HG02642 (cell line): ENCODE measurements at regions not wholly inside any gene's neighbourhood (a gene's known extent, or its start where the extent isn't known, plus 50 kb on each side); places are given as distances from the start of the nearest gene placed in this dataset.
"Not testable (repeated sequence)": the region's sequence is repeated elsewhere in the genome, so short reads cannot be mapped to it uniquely, and the experiment has no call there.

Experiments used
- ATAC-seq: cut with Tn5 transposase; IDR thresholded peaks from one replicate; pipeline ENCODE4 v1.9.1; 2021; ENCODE audit warnings: mild to moderate bottlenecking; ENCODE audit not compliant: unreplicated experiment, poor library complexity

DNA sequence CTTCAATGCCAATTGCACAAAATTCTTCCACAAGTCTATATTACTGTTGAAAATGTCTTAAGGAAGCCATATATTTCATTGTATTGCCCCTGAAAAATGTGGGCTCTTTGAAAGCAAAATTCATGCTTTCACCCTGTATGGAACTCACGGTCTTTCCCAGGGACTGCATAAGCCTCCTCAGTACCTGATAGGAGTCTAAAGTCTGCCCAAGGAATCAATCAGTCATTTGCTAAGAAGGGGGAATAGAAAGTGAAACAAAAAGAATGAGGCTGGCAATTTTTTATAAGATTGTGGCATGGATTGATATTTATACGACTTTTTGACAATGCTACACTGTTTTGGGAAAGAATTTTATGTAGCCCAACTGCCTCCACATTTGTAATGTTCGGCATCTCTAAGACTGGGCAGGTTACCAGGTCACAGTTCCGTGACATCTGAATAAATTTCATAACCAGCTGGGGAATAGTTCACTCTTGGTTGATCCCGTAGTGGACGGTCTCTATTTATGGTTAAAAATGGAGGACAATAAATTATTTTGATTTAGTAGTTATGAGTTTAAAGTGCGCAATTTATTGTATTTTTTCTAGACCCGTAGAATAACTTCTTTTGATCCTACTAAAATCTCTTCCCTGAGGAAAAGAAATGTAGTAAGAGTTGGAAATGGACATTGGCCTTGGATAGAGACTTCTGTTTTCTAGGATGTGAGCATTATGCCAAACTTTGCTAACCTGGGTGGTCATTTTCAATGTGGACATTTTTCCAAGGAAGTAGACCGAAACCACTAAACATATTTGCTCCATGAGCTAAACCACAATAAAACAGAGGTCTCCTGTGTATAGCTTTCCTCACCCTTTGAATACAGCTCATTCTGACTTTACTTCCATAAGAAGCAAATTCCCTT lies 1585.4 kb downstream of the EFNB2 start:
- no peak for ATAC-seq

DNA sequence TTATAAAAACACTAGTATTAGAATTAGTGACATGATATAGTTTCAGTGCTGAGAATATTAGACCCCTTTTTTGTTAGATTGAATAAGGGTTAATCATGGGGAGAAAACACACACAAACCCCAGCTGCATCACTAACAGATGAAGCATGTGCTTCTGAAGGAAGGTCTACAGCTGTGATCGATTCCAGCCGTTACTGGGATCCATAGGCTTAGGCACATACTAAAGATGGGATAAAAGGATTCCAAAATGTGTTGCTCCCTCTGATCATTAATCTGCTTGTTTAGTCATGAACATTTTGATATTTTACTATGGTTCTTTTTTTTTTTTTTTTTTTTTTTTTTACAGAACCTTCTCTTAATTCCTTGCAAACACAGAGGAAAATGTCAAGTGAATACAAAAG lies 1591.3 kb downstream of the EFNB2 start:
- ATAC-seq, result no peak

DNA sequence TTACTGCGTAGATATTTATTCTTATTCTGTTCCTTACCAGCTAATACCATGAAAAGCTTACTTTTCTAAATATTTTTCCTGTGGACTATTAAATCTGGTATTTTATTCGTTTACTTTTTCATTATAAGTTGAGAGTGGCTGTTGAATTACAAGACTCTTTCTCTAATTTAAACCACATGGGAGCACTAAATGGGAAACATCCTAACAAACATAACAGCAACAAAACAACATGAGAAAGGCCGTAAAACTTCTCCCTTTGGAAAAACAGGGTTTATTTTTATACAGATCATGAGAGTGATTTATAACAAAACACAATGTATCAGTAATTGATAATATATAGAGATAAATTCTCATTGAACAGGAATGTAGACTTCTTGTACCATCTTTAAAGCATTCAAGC lies 1592.1 kb downstream of the EFNB2 start:
- ATAC-seq, result no peak

DNA sequence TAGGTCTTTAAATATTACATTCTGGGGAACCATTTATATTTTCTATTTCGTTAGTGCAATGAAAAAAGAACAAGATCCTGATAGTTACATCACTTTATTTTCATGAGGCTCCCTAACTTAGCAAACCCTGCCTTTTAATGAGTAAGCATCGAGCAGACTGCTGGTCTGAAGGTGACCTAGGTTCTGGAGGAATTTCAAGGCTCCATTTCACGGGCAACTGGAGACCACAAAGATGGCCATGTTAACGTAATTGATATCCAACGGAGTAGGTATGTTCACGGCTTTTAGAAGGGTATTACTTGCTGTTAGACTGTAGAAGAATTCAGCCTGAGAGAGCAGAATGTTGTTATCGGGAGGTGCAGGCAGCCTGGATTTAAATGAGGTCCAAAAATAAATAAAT lies 1597.6 kb downstream of the EFNB2 start:
- ATAC-seq, result no peak

DNA sequence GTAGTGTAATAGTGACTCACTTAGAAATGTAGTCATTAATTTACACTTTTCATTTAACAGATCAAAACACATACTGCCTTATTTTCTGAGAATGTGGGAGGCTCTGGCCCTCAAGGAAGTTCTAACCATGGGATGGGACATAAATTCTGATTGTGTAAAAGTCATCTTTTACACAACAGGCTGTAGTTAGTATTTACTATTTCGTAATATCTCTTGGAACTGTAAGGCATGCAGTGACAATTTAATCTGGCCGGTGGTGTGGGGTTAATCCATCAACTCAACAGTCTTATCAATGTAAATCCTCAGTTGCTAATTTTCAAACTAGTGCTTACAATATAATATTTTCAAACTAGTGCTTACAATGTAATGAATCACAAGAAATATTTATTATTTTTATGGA lies 1599.2 kb downstream of the EFNB2 start:
- no peak for ATAC-seq

DNA sequence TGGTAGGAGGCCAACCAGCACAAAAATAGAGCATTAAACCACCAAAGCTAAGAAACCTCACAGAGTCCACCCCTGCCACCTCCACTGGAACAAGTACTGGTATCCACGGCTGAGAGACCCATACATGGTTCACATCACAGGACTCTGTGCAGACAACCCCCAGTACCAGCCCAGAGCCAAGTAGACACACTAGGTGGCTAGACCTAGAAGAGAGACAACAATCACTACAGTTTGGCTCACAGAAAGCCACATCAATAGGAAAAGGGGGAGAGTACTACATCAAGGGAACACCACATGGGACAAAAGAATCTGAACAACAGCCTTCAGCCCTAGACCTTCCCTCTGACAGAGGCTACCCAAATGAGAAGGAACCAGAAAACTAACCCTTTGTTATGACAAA lies 1614.9 kb downstream of the EFNB2 start:
- ATAC-seq, result not testable (repeated sequence)

DNA sequence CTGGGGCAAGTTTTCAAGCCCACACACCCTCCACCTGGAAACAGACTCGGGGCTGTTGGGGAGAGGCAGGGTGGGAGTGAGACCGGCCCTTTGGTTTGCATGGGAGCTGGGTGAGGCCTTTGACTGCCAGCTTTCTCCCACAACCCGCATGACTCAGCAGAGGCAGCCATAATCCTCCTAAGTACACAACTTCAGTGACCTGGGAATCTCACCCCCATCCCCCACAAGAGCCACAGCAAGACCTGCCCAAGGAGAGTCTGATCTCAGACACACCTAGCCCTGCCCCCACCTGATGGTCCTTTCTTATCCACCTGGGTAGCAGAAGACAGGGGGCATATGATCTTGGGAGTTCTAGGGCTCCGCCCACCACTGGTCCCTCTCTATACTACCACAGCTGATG lies 1615.4 kb downstream of the EFNB2 start:
- no peak for ATAC-seq

DNA sequence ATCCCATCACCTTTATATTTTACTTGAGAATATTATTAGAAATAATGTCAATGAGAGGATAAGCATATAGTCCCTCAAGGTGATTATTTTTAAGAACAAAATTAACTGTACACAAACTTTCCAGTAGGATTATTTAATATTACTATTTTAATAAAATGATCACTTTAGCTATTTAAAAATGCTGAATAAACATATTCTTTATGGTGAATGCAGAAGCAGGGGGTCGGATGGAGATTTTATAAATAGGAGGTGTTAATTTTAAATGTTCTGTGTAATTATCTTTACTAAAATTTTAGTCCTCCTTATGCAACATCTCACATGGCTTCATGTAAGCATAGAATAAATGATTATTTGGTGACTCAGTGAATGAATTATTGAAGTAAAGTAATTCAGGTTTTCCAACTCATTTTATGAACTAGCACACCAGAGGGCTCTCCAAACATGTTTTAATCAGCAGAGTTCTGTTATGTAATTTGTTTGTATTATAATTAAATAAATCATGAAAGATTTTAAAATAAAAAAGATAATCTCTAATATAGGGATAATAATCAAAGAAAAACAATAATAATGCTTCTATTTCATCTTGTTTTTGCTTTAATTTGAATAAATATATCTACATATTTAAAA lies 1635.2 kb downstream of the EFNB2 start:
- no peak for ATAC-seq

DNA sequence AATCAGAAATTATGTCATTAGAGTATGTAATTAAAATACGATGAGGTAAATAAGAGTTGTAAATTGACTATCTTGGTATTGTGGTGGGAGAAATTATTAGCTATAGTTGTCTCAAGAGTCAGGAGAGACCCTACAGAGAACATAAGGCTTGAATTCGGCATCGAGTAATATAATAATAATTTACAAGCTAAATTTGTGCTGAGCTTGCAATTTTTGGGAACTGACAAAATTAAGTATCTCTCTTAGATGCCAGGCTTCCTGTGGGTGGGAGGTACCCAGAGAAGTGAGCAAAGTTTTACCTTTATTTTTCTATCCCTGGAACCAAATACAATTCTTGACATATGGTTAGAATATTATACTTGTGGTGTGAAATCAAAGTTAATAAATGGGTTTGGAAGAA lies 1637.0 kb downstream of the EFNB2 start:
- ATAC-seq, result no peak

DNA sequence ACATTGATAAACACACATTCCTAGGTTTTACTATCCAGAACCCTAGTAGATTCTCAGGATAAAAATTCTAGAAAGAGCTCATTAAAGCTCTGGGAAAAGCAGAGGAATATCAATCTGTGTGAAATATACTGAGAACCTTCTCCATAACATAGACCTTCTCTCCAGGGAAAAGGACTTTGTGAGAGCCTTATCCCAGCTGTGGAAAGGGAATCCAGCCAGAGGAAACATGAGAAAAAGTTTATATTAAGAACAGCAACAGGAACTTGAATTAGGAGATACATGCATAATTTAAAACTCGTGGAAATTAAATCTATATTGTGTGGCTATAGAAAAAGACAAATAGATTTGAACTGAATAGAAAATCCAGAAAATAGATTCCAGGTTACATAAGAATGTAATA lies 1639.9 kb downstream of the EFNB2 start:
- ATAC-seq, result no peak

DNA sequence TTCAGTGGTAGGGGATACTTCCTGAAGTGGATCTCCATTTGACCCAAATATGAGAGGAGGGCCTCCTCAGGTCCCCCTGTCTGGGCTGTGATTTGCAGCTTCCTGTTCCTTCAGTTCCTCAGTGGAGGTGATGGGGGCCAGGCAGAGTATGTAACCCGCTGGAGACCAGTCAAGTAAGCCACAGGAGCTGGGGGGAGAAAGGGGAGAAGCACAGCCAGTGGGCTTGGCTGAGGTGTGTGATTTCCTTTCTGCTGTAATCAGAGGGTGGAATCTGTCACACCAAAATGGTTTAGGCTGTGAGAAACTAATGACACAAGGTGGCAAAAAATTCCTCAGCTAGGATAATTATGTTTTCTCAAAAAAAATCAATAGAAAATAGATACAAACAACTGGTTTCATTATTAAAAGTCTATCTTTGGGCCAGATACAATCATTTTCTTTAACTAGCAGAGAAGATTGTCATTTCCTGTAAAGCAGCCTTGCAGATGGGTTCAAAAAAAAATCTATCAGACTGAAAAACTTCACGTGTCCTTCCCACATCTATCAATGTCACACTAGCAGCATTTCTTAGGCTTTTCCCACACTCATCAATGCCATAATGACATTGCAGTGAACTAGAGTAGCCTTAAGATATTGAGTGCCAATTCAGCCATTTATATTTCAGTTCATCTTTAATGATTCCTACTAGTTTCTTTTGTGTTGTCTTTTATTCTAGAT lies 1660.3 kb downstream of the EFNB2 start:
- no peak for ATAC-seq

DNA sequence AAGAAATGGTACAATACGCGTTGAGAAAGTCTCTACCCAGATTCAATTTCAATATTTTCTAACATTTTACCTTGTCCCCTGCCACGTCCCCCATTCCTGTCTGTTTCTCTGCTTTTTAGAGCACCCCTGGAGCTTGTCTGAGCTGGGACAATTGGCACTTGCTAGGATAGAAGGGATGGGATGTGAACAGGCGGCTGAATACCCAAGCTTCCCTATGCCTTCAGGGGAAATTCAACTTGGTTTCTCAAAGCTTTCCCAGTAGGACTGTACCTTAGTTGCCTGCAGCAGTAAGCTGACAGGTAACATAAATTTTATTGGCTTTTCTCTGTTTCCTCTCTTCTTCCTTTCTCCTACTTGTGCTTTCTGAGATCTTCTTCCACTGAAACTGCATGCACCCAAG lies 1663.3 kb downstream of the EFNB2 start:
- no peak for ATAC-seq

DNA sequence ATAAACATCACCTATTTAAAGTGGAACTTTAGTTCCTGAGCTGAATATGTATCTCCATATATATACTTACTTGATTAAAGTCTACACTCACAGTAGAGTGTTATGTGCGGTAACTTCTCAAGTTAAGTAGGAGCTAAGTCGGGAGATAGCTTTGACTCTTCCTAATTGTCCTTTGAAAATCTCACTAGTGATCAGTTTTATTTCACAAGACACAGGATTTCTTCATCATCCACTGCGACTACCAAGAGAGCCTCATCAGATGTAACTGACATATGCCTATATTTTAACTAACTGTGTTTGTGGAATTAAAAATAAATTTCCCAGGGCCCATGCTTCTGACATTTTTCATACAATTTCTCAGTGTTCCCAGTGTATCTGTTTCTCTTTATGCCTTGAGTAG lies 1664.0 kb downstream of the EFNB2 start:
- no peak for ATAC-seq

DNA sequence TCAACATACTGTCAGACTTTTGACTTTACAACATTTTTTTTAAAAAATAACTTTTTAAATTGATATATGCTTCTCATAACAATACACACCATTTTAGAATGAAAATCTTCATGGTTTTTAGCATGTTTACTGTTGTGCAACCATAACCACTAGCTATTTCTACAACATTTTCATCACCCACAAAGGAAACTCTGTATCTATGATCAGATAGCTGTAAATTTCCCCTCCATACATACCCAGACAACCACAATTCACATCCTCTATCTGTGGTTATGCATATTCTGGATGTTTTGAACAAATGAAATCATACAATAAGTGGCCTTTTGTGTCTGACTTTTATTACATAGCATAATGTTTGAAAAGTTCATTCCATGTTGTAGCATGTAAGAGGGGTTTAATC lies 1666.0 kb downstream of the EFNB2 start:
- ATAC-seq, result no peak

DNA sequence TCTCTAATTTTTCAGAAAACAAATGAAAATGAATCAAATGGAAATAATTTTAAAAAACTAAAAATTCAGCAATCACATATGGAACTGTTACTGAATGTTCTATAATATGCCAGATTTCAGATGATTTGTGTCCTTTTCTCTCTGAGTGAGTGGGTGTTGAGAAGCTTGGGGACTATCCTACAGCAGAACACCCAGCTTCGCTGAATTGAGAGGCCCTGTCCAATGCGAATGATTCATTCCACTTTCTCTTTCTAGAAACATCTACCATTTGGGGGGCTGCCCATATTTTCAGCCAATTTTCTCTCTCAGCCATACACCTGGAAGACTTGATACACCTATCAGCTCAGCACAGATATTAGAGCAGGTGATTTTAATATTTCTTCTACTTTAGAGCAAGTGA lies 1666.7 kb downstream of the EFNB2 start:
- no peak for ATAC-seq

DNA sequence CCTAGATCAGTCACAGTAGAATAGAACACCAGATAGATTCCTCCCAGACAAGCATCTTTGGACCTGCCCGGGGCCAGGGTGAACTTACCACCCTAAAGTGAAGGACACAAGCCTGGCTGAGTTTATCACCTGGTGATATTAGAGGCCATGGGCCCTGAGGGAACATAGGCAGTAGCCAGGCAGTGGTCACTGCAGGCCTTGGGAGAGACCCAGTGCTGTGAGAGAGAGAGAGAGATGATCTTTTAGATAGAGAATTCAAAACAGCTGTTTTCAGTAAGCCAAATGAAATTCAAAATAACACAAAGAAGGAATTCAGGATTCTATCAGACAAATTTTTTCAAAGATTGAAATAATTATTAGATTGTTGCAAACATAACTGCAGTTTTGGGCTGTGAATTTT lies 1679.9 kb downstream of the EFNB2 start:
- ATAC-seq, result no peak

DNA sequence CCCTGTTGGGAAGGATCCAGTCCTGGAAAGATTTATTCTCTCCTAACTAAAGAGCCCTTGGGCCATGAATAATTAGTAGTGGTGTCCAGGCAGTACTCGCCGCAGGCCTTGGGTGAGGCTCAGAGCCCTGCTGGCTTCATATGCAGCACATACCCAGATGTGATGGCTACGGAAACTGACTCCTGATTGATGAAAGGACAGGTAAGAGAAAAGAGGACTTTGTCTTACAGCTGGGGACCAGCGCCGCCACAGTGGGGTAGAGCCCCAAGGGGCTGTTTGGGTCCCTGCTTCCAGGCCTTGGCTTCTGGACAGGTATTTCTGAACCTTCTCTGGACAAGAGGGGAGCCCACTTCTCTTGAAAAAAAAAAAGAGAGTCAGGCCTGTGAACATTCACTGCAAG lies 1680.8 kb downstream of the EFNB2 start:
- no peak for ATAC-seq

DNA sequence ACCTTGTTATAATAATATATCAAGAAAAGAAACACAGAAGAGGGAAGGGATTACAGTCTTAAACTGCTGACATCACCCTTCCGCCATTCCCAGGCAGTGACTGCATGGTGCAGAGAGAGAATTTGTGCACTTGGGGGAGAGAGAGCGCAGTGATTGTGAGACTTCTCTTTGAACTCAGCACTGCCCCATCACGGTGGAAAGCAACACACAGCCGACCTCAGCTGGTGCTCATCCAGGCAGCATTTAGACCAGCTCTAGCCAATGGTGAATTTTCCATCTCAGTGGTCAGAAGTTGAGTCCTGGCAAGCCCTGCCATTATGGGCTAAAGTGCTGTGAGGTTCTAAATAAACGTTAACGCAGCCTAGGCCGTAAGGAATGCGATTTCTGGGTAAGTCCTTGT lies 1681.5 kb downstream of the EFNB2 start:
- ATAC-seq, result no peak

DNA sequence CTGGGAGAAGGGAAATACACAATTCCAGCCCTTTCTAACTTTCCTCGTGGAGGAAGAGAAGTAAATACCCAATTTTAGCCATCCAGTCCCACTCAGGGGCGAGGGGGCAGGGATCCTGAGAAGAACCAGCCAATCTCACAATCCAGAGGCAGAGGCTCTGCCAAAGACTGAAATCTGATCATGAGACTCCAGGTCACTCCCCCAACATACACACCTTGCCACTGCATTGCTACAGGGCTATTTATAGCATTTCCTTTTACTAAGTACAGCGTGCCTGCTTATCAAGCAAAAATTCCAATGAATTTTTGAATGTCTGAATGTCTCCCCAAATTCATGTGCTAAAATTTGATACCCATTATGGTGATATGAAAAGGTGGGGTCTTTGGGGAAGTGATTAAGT lies 1687.5 kb downstream of the EFNB2 start:
- no peak for ATAC-seq

DNA sequence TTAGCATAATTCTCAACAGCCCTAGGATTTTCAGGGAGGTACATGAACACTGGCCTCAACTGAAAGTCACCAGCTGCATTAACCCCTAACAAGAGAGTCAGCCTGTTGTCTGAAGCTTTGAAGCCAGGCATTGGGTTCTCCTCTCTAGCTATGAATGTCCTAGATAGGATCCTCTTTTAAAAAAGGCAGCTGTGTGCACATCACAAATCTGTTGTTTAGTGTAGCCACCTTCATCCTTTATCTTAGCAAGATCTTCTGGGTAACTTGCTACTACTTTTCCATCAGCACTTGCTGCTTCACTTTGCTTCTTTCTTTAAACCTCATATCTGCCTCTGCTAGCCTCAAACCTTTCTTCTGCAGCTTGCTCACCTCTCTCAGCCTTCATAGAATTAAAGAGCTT lies 1692.1 kb downstream of the EFNB2 start:
- no peak for ATAC-seq

DNA sequence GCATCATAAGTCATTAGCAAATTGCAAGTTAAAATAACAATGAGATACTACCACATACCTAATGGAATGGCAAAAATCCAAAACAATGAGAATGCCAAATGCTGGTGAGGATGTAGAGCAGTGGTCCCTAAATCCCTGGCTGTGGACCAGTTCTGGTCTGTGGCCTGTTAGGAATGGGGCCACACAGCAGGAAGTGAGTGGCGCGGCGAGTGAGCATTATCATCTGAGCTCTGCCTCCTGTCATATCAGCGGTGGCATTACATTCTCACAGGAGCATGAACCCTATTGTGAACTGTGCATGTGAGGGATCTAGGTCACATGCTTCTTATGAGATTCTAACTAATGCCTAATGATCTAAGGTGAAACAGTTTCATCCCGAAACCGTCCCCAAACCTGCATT lies 1694.4 kb downstream of the EFNB2 start:
- no peak for ATAC-seq
